RWPE1 (cell line): ENCODE measurements at regions not wholly inside any gene's neighbourhood (a gene's known extent, or its start where the extent isn't known, plus 50 kb on each side); places are given as distances from the start of the nearest gene placed in this dataset.

ENCODE experiments used
- CTCF ChIA-PET: fragments of 350-600 bp; sonication (Branson Sonifier 250); formaldehyde crosslinking; extraction: SDS; loops from one replicate; lab custom pipeline; 2021; lab: Yijun Ruan, JAX
- POLR2A ChIA-PET: fragments of 400-600 bp; formaldehyde crosslinking; extraction: SDS; loops from one replicate; lab custom pipeline; 2020; ENCODE audit warnings: antibody characterized with exemption; ENCODE audit not compliant: low non-redundant PET; lab: Yijun Ruan, JAX
- DNase-seq: peaks from one replicate; pipeline ENCODE4 v3.0.0; 2012; ENCODE audit warnings: low spot score
- H3K27ac ChIP-seq: fragments of 450-650 bp; 2 replicates; pipeline ENCODE4 v1.5.1; 2017
- CTCF ChIP-seq: fragments of 450-650 bp; conservative IDR thresholded peaks from 2 replicates; pipeline ENCODE4 v1.5.1; 2017; ENCODE audit warnings: low read depth, mild to moderate bottlenecking

DNA sequence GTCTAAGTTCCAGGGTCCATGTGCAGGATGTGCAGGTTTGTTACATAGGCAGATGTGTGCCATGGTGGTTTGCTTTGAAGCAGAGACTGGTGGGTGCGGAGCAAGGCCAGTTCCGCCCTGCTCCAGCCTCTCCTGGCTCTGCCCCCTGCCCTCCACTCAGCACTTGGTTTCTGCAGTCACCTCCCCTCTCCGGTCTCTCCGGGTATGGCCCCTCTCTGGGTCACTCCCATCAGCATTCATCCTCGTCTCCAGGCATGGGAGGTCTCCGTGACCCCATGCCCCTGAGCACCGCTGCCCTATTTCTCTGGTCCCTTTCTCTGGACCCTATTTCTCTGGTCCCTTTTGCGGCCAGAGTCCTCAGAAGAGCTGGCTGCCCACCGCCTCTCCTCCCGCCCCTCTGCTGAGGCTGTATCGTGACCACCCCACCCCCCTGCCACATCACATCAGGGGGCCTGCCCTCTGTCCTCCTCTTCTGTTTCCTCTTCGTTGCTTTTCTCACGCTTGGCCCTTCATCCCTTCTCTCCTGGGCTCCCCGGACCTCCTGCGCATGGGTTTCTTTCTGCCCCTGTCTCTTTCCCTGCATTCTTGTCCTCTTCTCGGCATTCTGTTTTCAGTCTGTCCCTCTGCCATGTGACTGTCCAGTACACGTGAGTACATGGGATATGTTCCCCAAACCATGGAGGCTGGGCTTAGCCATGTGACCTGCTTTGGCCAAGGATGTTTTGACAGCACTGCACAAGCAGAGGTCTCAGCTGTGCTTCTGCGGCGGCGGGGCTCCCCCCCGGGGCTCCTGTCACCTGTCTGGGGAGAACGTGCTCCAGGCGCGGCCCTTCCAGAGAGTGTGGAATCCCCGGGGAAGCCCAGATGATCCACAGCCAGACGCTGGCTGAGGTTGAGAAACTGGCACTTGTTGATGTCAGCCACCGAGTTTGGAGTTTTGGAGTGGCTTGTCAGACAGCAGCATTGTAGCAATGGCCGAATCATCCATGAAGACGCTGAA, 54.4 kb upstream of the C1orf174 start:
- POLR2A ChIA-PET: no interaction called here

GRCh38 chr1:3955196-3955772, 55.2 kb upstream of the C1orf174 start:
- DNase-seq: no peak
- CTCF ChIA-PET: no interaction called here
- POLR2A ChIA-PET: no interaction called here
- TF ChIP-seq CTCF: no peak
- no peak overlapping the region for H3K27ac ChIP-seq

More for the DNA sequence above, 54.4 kb upstream of the C1orf174 start:
- H3K27ac ChIP-seq: no peak overlapping the region
- DNase-seq: no peak
- CTCF ChIA-PET: no interaction called here
- no peak for TF ChIP-seq CTCF

DNA sequence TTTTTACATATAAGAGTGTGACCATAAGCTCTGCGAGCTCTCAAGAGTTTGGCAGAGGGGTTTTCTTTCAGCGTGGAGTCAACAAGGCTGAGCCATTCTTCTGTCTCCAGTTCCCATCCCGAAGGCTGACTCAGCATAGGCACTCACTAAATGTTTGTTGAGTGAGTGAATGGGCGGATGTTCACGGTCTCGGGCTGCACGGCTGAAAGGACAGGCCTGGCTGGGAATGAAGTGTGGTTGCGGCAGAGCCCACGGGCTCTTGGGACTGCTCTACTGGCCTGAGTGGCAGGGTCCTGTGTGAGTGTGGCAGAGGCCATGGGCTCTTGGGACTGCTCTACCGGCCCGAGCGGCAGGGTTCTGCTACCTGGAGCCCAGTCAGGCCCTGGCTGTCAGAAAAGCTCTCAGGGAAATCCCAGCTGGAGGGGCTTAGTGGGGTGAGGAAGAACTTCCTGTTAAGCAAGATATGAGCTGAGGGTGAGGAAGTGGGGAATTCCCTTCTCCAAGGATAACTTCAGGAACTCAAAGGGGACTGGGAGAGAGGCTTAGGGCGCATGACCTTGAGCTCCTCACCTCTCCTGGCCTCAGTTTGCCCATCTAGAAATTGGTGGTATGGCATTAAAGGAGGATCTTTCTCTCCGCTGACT, 56.6 kb upstream of the C1orf174 start:
- ChIA-PET POLR2A (no interaction called here), CTCF (no interaction called here)
- no peak overlapping the region for H3K27ac ChIP-seq
- TF ChIP-seq CTCF: no peak
- no peak for DNase-seq

DNA sequence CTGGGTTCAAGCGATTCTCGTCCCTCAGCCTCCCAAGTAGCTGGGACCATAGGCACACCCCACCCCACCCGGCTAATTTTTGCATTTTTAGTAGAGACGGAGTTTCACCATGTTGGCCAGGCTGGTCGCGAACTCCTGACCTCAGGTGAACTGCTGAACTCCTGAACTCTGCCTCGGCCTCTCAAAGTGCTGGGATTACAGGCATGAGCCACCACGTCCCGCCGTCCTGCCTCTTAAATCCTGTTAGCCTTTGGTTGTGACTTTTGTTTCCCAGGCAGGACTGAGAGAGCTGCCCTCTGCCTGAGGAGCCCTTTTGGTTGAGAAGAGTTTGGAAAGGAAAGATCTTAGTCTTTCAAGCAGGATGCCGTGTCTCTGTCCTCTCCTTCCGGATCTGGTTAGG, 59.3 kb upstream of the C1orf174 start:
- no peak for TF ChIP-seq CTCF
- no peak overlapping the region for H3K27ac ChIP-seq
- POLR2A ChIA-PET: no interaction called here

DNA sequence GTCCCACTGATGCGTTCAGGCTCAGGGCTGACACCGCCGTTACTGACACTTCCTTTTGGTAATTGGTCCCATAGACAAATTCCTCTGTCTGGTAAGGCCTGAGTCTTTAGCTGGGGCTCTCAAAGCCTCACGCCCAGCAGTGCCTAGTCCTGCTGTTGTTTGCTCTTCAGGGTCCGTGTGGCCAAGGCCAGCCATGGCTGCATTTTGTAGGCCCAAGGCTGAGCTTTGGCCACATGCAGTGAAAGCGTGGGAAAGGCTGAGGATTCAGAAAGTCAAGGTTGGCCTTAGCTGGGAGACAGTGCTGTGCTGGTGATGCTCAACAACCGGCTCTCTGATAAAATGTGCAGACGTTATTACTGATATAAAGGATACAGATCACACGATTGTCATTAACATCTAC, 63.5 kb upstream of the C1orf174 start:
- ChIA-PET POLR2A (no interaction called here), CTCF (no interaction called here)
- no peak overlapping the region for H3K27ac ChIP-seq
- no peak for TF ChIP-seq CTCF
- no peak for DNase-seq

More for the DNA sequence above, 59.3 kb upstream of the C1orf174 start:
- DNase-seq: no peak
- CTCF ChIA-PET: no interaction called here

- CTCF ChIA-PET: no interaction called here
- no peak for DNase-seq
- no peak for TF ChIP-seq CTCF
- POLR2A ChIA-PET: no interaction called here
- H3K27ac ChIP-seq: no peak overlapping the region
Measured at GRCh38 chr1:3965693-3966092, 65.6 kb upstream of the C1orf174 start.
